Heart left ventricle (tissue), 16 donors: ENCODE measurements at regions not wholly inside any gene's neighbourhood (a gene's known extent, or its start where the extent isn't known, plus 50 kb on each side); places are given as distances from the start of the nearest gene placed in this dataset.

Experiments used
- ATAC-seq, 4 donors: fragments of 200-7000 bp; cut with Tn5 transposase; one replicate each; pipeline ENCODE4 v1.9.1; 2020 to 2022; ENCODE audit warnings: moderate library complexity in 4 of 4, mild to moderate bottlenecking in 3 of 4, moderate number of reproducible peaks in 1 of 4
- DNase-seq, 5 donors: peaks; one replicate each; pipeline ENCODE4 v3.0.0-alpha.2; 2020
- H3K27ac ChIP-seq, 12 donors: fragments of 200-600 bp; sonication (generic) in 4 of 12; one replicate each; pipeline versions ENCODE4 v1.5.0 to v1.8.0; 2016 to 2022; ENCODE audit warnings: mild to moderate bottlenecking in 2 of 12
- H3K27me3 ChIP-seq, 9 donors: fragments of 200-600 bp; sonication (generic) in 2 of 9; one replicate each; pipeline versions ENCODE4 v1.5.1 to v1.8.0; 2016 to 2022; ENCODE audit warnings: mild to moderate bottlenecking in 3 of 9
- H3K36me3 ChIP-seq, 9 donors: fragments of 200-600 bp; sonication (generic) in 2 of 9; one replicate each; pipeline versions ENCODE4 v1.5.0 to v1.8.0; 2018 to 2022; ENCODE audit warnings: mild to moderate bottlenecking in 2 of 9
- H3K4me1 ChIP-seq, 12 donors: fragments of 200-600 bp; sonication (generic) in 4 of 12; one replicate each; pipeline versions ENCODE4 v1.5.0 to v1.8.0; 2016 to 2022; ENCODE audit warnings: mild to moderate bottlenecking in 3 of 12
- H3K4me3 ChIP-seq, 12 donors: fragments of 200-600 bp; sonication (generic) in 4 of 12; one replicate each; pipeline versions ENCODE4 v1.5.0 to v1.8.0; 2017 to 2022; ENCODE audit warnings: mild to moderate bottlenecking in 9 of 12, moderate library complexity in 4 of 12
- H3K9me3 ChIP-seq, 12 donors: fragments of 200-600 bp; sonication (generic) in 4 of 12; one replicate each; pipeline versions ENCODE4 v1.5.0 to v1.8.0; 2016 to 2022; ENCODE audit warnings: mild to moderate bottlenecking in 1 of 12
- POLR2A ChIP-seq, 2 donors: fragments of 450-650 bp; IDR thresholded peaks; one replicate each; pipeline ENCODE4 v1.6.1; 2017; ENCODE audit warnings: antibody characterized with exemption in 2 of 2, mild to moderate bottlenecking in 2 of 2, moderate library complexity in 2 of 2
- WGBS, 4 donors: extraction: QIAGEN DNeasy Blood & Tissue Kit in 2 of 4; methylation state at CpG; one replicate each; pipeline versions ENCODE4 v1.1.5 to v1.1.7; 2013 to 2018; 5-methylcytosine and 5-hydroxymethylcytosine counted together
- intact Hi-C, 10 donors: fragments of 100-400 bp; cut with DNase I; formaldehyde crosslinking; loops; one replicate each; pipeline versions ENCODE4 v1.11.1 to v1.14.2; 2022
- TF ChIP-seq, protein P1 (sequence below), 12 donors: fragments of 200-600 bp; sonication (generic) in 4 of 12; IDR thresholded peaks; one replicate each; pipeline versions ENCODE4 v1.5.0 to v1.8.0; 2018 to 2022; ENCODE audit warnings: antibody characterized with exemption in 12 of 12, mild to moderate bottlenecking in 5 of 12
- donor health status: ischemic (EF 13 %, LVEDD 7.1; RV severe dilation, severe dysfunction).
- donor health status: healthy with polysubstance abuse.
- donor health status: DM: no; HTN: yes; CAD: no.
- donor health status: DM: no; HTN: no; CAD: no.
- donor health status: ischemic (EF 25% LVEDD 6.9; RV normal size, moderate dysfunction).
- donor health status: ischemic (EF 25% LVEDD 5.7; RV mildly dilated, moderate dysfunction).
- donor health status: healthy.
- donor health status: DM: yes; HTN: yes; CAD: no.
- donor health status: ischemic (EF 35%, LVEDD 5.7; RV mildly dilated, moderate dysfunction).
- donor health status: nonischemic (EF 11% LVEDD 7.7; RV severe dilation, severe dysfunction).
- donor health status: DM: yes; HTN: yes; CAD: no.
- donor health status: PGD.
- donor health status: ischemic (EF 29% LVEDD 5.4; RV normal size, mild dysfunction).
- donor health status: nonischemic (EF 23%, LVEDD 6.1; RV moderate dilation, normal function).

DNA sequence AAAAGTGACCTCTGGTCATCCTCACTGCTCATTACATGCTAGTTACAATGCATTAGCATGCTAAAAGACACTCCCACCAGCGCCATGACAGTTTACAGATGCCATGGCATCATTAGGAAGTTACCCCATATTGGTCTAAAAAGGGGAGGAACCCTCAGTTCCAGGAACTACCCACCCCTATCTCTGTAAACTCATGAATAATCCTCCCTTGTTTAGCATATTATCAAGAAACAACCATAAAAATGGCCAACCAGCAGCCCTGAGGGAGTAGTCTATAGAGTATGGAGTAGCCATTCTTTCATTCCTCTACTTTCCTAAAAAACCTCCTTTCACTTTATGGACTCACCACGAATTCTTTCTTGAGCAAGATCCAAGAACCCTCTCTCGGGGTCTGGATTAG, 89.4 kb downstream of the ATPSCKMT start:
- 75 to 82% (median 81%) methylated on average over 3 of the region's 3 CpGs for WGBS, 4 donors
- Histone ChIP-seq H3K4me3 (no peak overlapping the region), H3K27me3 (no peaks in the 10 kb centered on the region), H3K27ac (no peak overlapping the region), H3K4me1 (no peaks in the 10 kb centered on the region), H3K9me3 (peaks cover 0 to 17% (median 6%) of the 10 kb centered on the region in 12 donors), H3K36me3 (no peaks in the 10 kb centered on the region)
- DNase-seq = no peak
- intact Hi-C loops = no loop called here
- TF ChIP-seq, protein P1, sequence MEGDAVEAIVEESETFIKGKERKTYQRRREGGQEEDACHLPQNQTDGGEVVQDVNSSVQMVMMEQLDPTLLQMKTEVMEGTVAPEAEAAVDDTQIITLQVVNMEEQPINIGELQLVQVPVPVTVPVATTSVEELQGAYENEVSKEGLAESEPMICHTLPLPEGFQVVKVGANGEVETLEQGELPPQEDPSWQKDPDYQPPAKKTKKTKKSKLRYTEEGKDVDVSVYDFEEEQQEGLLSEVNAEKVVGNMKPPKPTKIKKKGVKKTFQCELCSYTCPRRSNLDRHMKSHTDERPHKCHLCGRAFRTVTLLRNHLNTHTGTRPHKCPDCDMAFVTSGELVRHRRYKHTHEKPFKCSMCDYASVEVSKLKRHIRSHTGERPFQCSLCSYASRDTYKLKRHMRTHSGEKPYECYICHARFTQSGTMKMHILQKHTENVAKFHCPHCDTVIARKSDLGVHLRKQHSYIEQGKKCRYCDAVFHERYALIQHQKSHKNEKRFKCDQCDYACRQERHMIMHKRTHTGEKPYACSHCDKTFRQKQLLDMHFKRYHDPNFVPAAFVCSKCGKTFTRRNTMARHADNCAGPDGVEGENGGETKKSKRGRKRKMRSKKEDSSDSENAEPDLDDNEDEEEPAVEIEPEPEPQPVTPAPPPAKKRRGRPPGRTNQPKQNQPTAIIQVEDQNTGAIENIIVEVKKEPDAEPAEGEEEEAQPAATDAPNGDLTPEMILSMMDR (IDR thresholded peaks at IDR 0.05) = no peak
- no peak for TF ChIP-seq POLR2A (IDR thresholded peaks at IDR 0.05)
- ATAC-seq = no peak

DNA sequence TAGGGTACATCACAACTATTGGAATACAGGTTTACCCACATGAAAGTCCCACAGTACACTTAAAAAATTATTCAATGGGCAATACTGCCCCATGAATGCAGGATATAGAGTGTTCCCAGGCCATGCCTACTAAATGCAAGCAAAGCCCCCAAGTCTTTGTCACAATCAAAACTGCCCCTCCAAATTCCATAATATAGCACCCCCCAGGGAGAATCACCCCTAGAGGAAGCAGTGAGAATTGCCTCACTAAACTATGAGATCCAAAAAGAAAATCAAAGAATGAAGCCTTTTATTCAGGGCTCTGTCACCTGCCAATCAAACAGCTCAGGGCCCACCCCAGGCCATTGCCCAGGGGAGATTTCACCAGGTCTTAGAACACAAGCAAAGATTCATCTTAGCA, 90.8 kb downstream of the ATPSCKMT start:
- Histone ChIP-seq H3K4me3 (no peak overlapping the region), H3K36me3 (no peaks in the 10 kb centered on the region), H3K9me3 (peaks cover 0 to 3% (median 0%) of the 10 kb centered on the region in 12 donors), H3K27ac (no peak overlapping the region), H3K27me3 (no peaks in the 10 kb centered on the region), H3K4me1 (no peaks in the 10 kb centered on the region)
- intact Hi-C loops = no loop called here
- ATAC-seq (no peak), DNase-seq (no peak)
- TF ChIP-seq POLR2A (IDR thresholded peaks at IDR 0.05) = no peak
- TF ChIP-seq, protein P1 (IDR thresholded peaks at IDR 0.05) = peak in 1 of 12 donors; percentile 13

DNA sequence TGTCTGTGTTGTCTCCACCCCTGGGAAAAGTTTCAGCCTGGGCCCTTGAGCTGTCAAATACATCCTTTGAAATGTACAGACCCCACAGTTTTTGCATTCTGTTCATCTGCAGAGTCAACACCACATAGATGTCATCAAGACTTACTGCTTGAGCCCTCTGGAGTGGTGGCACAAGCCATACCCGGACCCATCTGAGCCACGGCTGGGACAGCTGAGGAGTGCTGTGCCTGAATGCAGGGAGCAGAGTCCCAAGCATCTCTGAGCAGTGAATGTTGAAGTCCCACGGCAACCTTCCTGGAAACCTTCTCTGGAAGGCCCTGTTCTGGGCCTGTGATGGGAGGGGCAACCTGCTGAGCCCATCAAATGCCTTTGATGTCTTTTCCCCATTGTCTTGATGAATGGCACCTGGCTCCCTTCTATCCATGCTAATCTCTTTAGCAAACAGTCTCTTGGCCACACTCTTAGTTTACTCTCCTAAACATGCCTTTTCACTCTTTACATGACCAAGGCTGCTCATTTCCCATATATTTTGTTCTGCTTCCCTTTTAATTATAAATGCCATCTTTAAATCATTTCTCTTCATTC, 92.5 kb downstream of the ATPSCKMT start:
- intact Hi-C loops = no loop called here
- H3K4me3 ChIP-seq = no peak overlapping the region
- H3K4me1 ChIP-seq = no peaks in the 10 kb centered on the region
- H3K27me3 ChIP-seq = no peaks in the 10 kb centered on the region
- H3K36me3 ChIP-seq = no peaks in the 10 kb centered on the region
- 43 to 70% (median 56%) methylated on average over 1 to 3 of the region's 3 CpGs for WGBS, 4 donors
- TF ChIP-seq, protein P1 (IDR thresholded peaks at IDR 0.05) = no peak
- no peak for TF ChIP-seq POLR2A (IDR thresholded peaks at IDR 0.05)
- no peak for DNase-seq
- H3K27ac ChIP-seq = no peak overlapping the region
- no peaks in the 10 kb centered on the region for H3K9me3 ChIP-seq
- no peak for ATAC-seq

DNA sequence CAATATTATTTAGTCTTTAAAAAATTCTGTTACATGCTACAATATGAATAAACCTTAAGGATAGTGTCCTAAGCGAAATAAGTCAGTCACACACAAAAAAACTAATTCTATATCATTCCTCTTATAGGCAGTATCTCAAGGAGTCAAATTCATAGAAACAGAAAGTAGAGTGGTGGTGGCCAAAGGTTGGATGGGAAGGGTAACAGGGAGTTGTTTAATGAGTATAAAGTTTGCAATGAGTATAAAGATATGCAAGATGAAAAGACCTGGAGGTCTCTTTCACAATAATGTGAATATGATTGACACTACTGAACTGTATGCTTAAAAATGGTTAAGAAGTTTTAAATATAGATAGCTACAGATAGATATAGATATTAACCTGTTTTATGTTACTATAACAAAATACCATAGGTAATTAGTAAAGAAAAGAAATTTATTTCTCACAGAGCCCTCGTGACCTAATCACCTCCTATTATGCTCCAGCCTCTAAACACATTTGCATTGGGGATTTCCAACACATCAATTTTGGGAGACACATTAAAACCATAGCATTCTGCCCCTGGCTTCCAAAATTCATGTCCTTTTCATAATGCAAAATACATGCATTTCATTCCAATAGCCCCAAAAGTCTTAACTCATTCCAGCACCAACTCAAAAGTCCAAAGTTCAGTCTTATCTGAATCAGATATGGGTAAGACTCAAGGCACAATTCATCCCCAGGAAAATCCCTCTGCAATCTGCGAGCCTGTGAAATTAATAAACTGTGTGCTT, 93.6 kb downstream of the ATPSCKMT start:
- no peaks in the 10 kb centered on the region for H3K4me1 ChIP-seq
- H3K36me3 ChIP-seq = no peaks in the 10 kb centered on the region
- TF ChIP-seq, protein P1 (IDR thresholded peaks at IDR 0.05) = no peak
- no peak for TF ChIP-seq POLR2A (IDR thresholded peaks at IDR 0.05)
- no peak overlapping the region for H3K27ac ChIP-seq
- no peak overlapping the region for H3K4me3 ChIP-seq
- 81 to 84% (median 82%) methylated on average over 3 of the region's 3 CpGs for WGBS, 4 donors
- ATAC-seq = no peak
- no peak for DNase-seq
- no peaks in the 10 kb centered on the region for H3K9me3 ChIP-seq
- intact Hi-C loops = no loop called here
- H3K27me3 ChIP-seq = no peaks in the 10 kb centered on the region
